Mucosa of rectum (tissue), 2 donors: ENCODE measurements at regions not wholly inside any gene's neighbourhood (a gene's known extent, or its start where the extent isn't known, plus 50 kb on each side); places are given as distances from the start of the nearest gene placed in this dataset.
"Not testable (repeated sequence)": the region's sequence is repeated elsewhere in the genome, so short reads cannot be mapped to it uniquely, and the experiment has no call there.

Source experiments
- H3K27ac ChIP-seq, 2 donors: one replicate each; pipeline ENCODE4 v1.7.0; 2013; ENCODE audit warnings: inconsistent platforms in 2 of 2, low read depth in 2 of 2, low read length in 2 of 2
- H3K27me3 ChIP-seq, 2 donors: one replicate each; pipeline ENCODE4 v1.7.0; 2013; ENCODE audit warnings: low read length in 2 of 2; ENCODE audit not compliant: control insufficient read depth in 2 of 2, insufficient read depth in 2 of 2
- H3K36me3 ChIP-seq, 2 donors: one replicate each; pipeline ENCODE4 v1.7.0; 2013; ENCODE audit warnings: low read length in 2 of 2; ENCODE audit not compliant: control insufficient read depth in 2 of 2, insufficient read depth in 2 of 2
- H3K4me1 ChIP-seq, 2 donors: one replicate each; pipeline ENCODE4 v1.7.0; 2013; ENCODE audit warnings: low read length in 2 of 2, mild to moderate bottlenecking in 1 of 2; ENCODE audit not compliant: control insufficient read depth in 2 of 2, insufficient read depth in 2 of 2
- H3K4me3 ChIP-seq, 2 donors: one replicate each; pipeline ENCODE4 v1.7.0; 2013; ENCODE audit warnings: low read length in 2 of 2
- H3K9ac ChIP-seq, 2 donors: one replicate each; pipeline ENCODE4 v1.7.0; 2013; ENCODE audit warnings: low read length in 2 of 2, low read depth in 1 of 2, mild to moderate bottlenecking in 1 of 2
- H3K9me3 ChIP-seq, 2 donors: one replicate each; pipeline ENCODE4 v1.7.0; 2013; ENCODE audit warnings: low read length in 2 of 2; ENCODE audit not compliant: control insufficient read depth in 2 of 2
- donor health status: healthy.
- donor health status: Normal muscosa, but diverticular disease.

DNA sequence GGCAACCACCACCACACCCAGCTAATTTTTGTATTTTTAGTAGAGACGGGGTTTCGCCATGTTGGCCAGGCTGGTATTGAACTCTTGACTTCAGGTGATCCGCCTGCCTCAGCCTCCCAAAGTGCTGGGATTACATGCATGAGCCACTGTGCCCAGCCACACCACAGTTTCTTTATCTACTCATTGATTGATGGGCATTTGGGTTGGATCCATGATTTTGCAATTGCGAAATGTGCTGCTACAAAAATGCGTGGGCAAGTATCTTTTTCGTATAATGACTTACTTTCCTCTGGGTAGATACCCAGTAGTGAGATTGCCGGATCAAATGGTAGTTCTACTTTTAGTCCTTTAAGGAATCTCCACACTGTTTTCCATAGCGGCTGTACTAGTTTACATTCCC is 204.7 kb downstream of the ALDH8A1 start:
- not testable (repeated sequence) for H3K9ac ChIP-seq, H3K36me3 ChIP-seq, H3K9me3 ChIP-seq, H3K27me3 ChIP-seq, H3K4me1 ChIP-seq, H3K4me3 ChIP-seq, H3K27ac ChIP-seq

DNA sequence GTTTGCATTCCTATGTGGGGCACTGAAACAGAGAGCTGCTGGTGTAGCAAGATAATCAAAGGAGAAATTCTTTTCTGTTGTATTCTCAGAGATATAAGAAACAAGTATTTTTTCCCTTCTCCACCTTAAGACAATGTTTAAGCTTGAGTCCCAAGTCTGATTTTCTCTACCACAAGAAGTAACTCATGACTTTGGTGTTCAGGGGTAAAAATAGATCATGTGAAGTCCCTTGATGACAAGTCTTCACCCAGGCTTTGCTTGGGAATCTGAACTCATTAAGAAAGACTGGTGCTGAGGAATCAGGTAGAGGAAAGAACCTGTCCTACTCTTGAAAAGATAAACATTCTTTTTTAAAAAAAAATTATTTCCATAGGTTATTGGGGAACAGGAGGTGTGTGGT is 205.6 kb downstream of the ALDH8A1 start:
- Histone ChIP-seq H3K27ac (no peak overlapping the region), H3K4me3 (no peak overlapping the region), H3K9me3 (no peaks in the 10 kb centered on the region), H3K27me3 (no peaks in the 10 kb centered on the region), H3K4me1 (no peaks in the 10 kb centered on the region), H3K9ac (no peak overlapping the region), H3K36me3 (no peaks in the 10 kb centered on the region)

GRCh38 chr6:134741200-134741536 is 208.7 kb downstream of the ALDH8A1 start:
- Histone ChIP-seq H3K9me3 (no peaks in the 10 kb centered on the region), H3K9ac (no peak overlapping the region), H3K4me1 (no peaks in the 10 kb centered on the region), H3K4me3 (no peak overlapping the region), H3K27me3 (no peaks in the 10 kb centered on the region), H3K27ac (no peak overlapping the region), H3K36me3 (no peaks in the 10 kb centered on the region)

DNA sequence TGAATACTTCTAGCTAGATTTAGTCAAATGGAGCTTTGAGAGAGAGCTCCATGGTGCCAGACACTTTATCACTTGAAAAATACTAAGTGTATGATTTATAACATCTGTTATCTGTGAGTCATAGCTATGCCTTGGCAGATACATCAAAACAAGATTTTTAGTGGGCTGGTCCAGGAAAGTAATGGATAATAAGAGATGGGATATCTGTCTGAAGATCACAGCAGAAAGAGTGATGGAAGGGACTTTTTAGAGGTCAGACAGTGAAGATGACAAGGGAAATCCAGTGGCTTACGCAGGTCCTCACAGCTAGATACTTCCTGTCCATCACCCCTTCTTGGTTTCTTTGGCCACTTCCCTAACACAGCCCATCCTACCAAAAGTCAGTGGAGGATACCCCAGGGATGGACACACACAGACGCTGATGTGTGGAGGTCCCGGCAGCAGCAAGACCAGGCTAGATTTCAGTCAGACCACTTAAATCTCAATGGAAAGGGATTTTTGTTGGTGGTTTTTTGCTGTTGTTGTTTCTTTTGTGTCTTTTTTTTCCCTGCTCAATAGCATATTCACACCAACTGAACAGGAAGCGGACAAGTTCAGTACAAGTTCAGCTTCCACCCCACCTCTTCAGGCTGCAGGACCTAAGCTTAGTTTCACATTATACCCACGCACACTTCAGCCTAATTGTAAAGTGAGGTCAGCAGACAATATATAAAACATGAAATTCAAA is 209.3 kb downstream of the ALDH8A1 start:
- Histone ChIP-seq H3K27ac (no peak overlapping the region), H3K27me3 (no peaks in the 10 kb centered on the region), H3K9me3 (no peaks in the 10 kb centered on the region), H3K4me3 (no peak overlapping the region), H3K4me1 (no peaks in the 10 kb centered on the region), H3K9ac (no peak overlapping the region), H3K36me3 (no peaks in the 10 kb centered on the region)

DNA sequence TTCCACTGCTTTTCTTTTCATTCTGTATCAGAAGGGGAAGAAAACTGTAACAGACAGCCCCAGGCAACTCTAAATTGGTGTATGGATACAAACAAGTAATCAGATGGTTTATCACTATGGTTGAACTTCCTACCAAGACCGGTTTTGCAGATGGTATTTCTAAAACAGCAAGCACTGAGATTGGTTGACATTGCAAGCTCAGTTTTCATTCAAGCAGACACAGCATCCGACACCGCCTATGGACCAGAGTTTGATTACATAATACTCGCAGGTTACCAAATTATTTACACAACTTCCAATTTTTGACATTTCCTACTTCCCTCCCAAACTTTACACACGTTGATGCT is 209.9 kb downstream of the ALDH8A1 start:
- Histone ChIP-seq H3K4me3 (no peak overlapping the region), H3K4me1 (no peaks in the 10 kb centered on the region), H3K36me3 (no peaks in the 10 kb centered on the region), H3K27ac (no peak overlapping the region), H3K9ac (no peak overlapping the region), H3K9me3 (no peaks in the 10 kb centered on the region), H3K27me3 (no peaks in the 10 kb centered on the region)

DNA sequence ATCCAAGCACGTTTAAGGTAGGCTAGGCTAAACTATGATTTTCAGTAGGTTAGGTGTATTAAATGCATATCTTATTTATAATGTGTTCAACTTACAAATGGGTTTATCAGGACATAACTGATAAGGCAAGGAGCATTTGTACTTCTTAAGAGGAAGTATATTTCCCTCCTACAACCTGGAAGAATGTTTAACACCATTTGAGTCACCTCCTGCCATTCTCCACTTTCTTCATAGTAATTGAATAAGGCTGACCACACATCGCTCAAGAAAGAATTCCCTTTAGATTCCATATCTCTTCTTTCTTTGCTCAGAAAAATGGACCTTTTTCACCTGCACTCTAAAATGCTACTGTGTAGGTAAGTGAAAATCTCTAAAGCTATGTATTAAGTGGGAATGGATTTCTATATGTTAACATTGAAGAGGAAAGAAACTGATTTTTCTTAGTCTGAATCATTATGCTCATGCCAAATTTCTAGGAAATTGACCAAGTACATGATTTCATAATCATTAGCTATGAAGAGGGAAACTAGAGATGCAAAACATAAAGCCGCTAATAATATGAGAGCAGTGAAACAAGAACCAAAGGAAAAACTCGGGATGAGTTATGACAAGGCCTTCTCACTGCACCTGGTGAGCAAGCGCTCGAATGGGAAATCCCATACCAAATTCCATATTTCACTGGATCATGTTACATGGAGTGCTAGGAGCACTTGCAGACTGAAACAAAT is 210.4 kb downstream of the ALDH8A1 start:
- H3K36me3 ChIP-seq: no peaks in the 10 kb centered on the region
- no peak overlapping the region for H3K27ac ChIP-seq
- H3K27me3 ChIP-seq: no peaks in the 10 kb centered on the region
- H3K9me3 ChIP-seq: no peaks in the 10 kb centered on the region
- no peak overlapping the region for H3K9ac ChIP-seq
- no peak overlapping the region for H3K4me3 ChIP-seq
- no peaks in the 10 kb centered on the region for H3K4me1 ChIP-seq

DNA sequence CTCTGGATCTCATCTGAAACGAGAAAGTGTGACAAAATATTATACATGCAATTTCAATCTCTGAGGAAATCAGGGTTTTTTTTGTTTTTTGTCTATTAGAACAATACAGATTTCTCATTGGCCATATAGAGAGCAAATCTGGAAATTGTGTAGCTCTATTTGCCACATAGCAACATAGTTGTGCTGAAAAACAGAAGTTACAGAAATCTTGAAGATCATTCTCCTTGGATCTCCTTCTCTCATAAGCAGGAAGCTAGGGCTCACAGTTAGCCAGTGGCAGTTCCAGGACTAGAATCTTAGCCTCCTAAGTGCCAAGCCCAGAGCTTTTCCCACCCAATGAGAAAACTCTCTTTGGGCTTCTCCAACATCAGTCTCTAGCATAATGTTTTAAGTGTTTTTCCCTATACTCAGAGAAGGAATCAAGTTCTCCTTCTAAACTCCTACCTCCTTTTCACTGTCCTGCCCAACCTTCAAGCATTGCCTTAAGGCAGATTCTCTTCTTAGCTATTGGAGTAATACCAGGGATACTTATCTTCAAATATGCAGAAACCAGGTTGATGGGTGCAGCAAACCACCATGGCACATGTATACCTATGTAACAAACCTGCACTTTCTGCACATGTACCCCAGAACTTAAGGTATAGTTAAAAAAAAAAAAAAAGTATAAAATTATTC is 211.6 kb downstream of the ALDH8A1 start:
- Histone ChIP-seq H3K4me3 (no peak overlapping the region), H3K36me3 (no peaks in the 10 kb centered on the region), H3K27ac (no peak overlapping the region)

DNA sequence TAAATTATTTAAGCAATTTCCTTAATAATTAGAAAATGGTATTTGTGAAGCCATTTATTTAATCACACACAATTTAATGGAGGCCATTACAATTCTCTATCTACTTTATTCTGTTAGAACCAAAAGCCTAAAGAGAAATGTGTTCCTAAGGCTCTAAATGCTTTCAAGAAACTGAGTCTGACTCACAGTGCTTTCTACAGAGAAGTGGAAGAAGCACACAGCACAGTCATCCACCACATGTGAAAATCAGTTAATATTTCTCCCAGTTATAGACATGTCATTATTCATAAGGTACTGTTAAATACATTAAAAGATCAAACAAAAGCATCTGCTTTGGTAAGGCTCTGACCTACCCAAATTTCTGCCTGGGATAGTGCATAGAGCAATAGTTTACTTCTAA is 214.4 kb downstream of the ALDH8A1 start:
- Histone ChIP-seq H3K9me3 (no peaks in the 10 kb centered on the region), H3K4me3 (no peak overlapping the region), H3K36me3 (no peaks in the 10 kb centered on the region), H3K9ac (no peak overlapping the region), H3K27me3 (no peaks in the 10 kb centered on the region), H3K27ac (no peak overlapping the region), H3K4me1 (no peaks in the 10 kb centered on the region)

More for the DNA sequence above, 211.6 kb downstream of the ALDH8A1 start:
- Histone ChIP-seq H3K9ac (no peak overlapping the region), H3K9me3 (no peaks in the 10 kb centered on the region), H3K4me1 (no peaks in the 10 kb centered on the region), H3K27me3 (no peaks in the 10 kb centered on the region)

DNA sequence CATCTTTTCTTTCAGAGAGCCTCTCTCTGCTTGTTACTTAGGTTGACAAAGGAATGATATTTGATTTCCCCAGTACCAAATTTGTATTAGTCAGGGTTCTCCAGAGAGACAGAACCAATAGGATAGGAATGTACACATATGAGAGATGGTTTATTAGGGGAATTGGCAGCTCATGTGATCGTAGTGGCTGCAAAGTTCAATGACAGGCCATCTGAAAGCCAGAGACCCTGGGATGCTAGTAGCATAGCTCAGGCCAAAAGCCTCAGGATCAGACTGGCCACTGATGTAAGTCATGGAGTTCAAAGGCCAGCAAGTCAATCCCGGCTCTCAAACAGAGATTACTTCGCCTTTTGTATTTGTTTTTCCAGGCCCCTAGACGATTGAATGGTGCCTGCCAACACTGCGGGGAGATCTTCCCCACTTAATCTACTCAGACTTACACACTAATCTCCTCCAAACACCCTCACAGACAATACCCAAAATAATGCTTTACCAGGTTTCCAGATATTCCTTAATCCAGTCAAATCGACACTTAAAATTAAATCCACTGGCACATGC is 215.5 kb downstream of the ALDH8A1 start:
- no peak overlapping the region for H3K27ac ChIP-seq
- no peaks in the 10 kb centered on the region for H3K36me3 ChIP-seq
- H3K4me1 ChIP-seq: no peaks in the 10 kb centered on the region
- no peak overlapping the region for H3K9ac ChIP-seq
- H3K27me3 ChIP-seq: no peaks in the 10 kb centered on the region
- no peak overlapping the region for H3K4me3 ChIP-seq
- no peaks in the 10 kb centered on the region for H3K9me3 ChIP-seq

- no peaks in the 10 kb centered on the region for H3K4me1 ChIP-seq
- H3K36me3 ChIP-seq: no peaks in the 10 kb centered on the region
- H3K4me3 ChIP-seq: no peak overlapping the region
- H3K27me3 ChIP-seq: no peaks in the 10 kb centered on the region
- H3K27ac ChIP-seq: no peak overlapping the region
- H3K9me3 ChIP-seq: no peaks in the 10 kb centered on the region
- H3K9ac ChIP-seq: no peak overlapping the region
Observed at GRCh38 chr6:134733801-134734200, 216.1 kb downstream of the ALDH8A1 start.
